Endothelial cell of umbilical vein (primary cell): ENCODE measurements at regions not wholly inside any gene's neighbourhood (a gene's known extent, or its start where the extent isn't known, plus 50 kb on each side); places are given as distances from the start of the nearest gene placed in this dataset.

Source experiments
- BruUV-seq: library from RNA; stranded (reverse); fragments of 400-500 nt; replicated peaks from 2 replicates; lab custom pipeline; 2021; lab: Mats Ljungman, UMichigan
- CTCF ChIA-PET: fragments of 300-600, 350-600 bp; sonication (Branson Sonifier 250); formaldehyde crosslinking; loops from one replicate; lab custom pipeline; 2021; ENCODE audit warnings: antibody characterized with exemption, inconsistent platforms; lab: Charles Lee
- POLR2A ChIA-PET: fragments of 300-600, 350-600 bp; sonication (Branson Sonifier 250); formaldehyde crosslinking; loops from one replicate; lab custom pipeline; 2021; ENCODE audit warnings: antibody characterized with exemption, inconsistent platforms; lab: Charles Lee
- DNase-seq: peaks from one replicate; pipeline ENCODE4 v3.0.0-alpha.2; 2011; ENCODE audit warnings: low read depth, low spot score
- FAIRE-seq: peaks from 2 replicates; lab custom pipeline; 2011; peaks lifted over from hg19 to GRCh38; lab: Jason Lieb, UNC
- H2AFZ ChIP-seq: 2 replicates; pipeline ENCODE4 v1.6.0; 2012; ENCODE audit warnings: low read depth, low read length, control low read depth, inconsistent platforms
- H3K27ac ChIP-seq: 2 replicates; pipeline ENCODE4 v1.5.1; 2011; ENCODE audit warnings: low read depth, mild to moderate bottlenecking, control low read depth, low read length, moderate library complexity; ENCODE audit not compliant: insufficient read depth
- H3K27me3 ChIP-seq, 2 experiments: 2 replicates each; pipeline versions ENCODE4 v1.6.0 to v1.6.1; 2011; ENCODE audit warnings: low read length in 2 of 2, mixed read lengths in 1 of 2; ENCODE audit not compliant: control insufficient read depth in 2 of 2, insufficient read depth in 2 of 2
- H3K36me3 ChIP-seq, 2 experiments: 2 replicates in 1 of 2; 3 replicates in 1 of 2; pipeline ENCODE4 v1.5.1; 2011; ENCODE audit warnings: low read length in 2 of 2, mild to moderate bottlenecking in 1 of 2, moderate library complexity in 1 of 2; ENCODE audit not compliant: control insufficient read depth in 2 of 2, insufficient read depth in 2 of 2; ENCODE audit errors: extremely low read depth in 1 of 2
- H3K4me1 ChIP-seq: 3 replicates; pipeline ENCODE4 v1.5.1; 2011; ENCODE audit warnings: mild to moderate bottlenecking, low read length; ENCODE audit not compliant: control insufficient read depth, insufficient read depth; ENCODE audit errors: extremely low read depth
- H3K4me2 ChIP-seq: 2 replicates; pipeline ENCODE4 v1.6.1; 2011; ENCODE audit warnings: low read length, control low read depth, mixed read lengths; ENCODE audit not compliant: insufficient read depth
- H3K4me3 ChIP-seq, 3 experiments: fragments of 200-600 bp in 1 of 3; sonication (generic), shearing (Covaris generic) in 1 of 3; replicated peaks in 1 of 3; 2 replicates each; pipeline ENCODE4 v1.5.1; 2011 to 2016; ENCODE audit warnings: control low read depth in 3 of 3, low read length in 3 of 3, mild to moderate bottlenecking in 2 of 3, inconsistent platforms in 1 of 3, low read depth in 1 of 3, moderate library complexity in 1 of 3; ENCODE audit not compliant: insufficient read depth in 1 of 3
- H3K79me2 ChIP-seq: 2 replicates; pipeline ENCODE4 v1.6.0; 2012; ENCODE audit warnings: low read length, inconsistent platforms; ENCODE audit not compliant: control insufficient read depth, insufficient read depth
- H3K9ac ChIP-seq: replicated peaks from 2 replicates; pipeline ENCODE3; 2011; ENCODE audit warnings: low read length, control low read depth; ENCODE audit not compliant: insufficient read depth; ENCODE audit errors: extremely low read depth
- H3K9me1 ChIP-seq: replicated peaks from 3 replicates; pipeline ENCODE4 v1.6.0; 2011; ENCODE audit warnings: mild to moderate bottlenecking, low read length; ENCODE audit not compliant: control insufficient read depth, insufficient read depth; ENCODE audit errors: extremely low read depth
- H3K9me3 ChIP-seq: replicated peaks from 2 replicates; pipeline ENCODE4 v1.5.1; 2012; ENCODE audit warnings: low read length, inconsistent platforms; ENCODE audit not compliant: control insufficient read depth, insufficient read depth
- H4K20me1 ChIP-seq: replicated peaks from 2 replicates; pipeline ENCODE3; 2011; ENCODE audit warnings: mild to moderate bottlenecking, low read length; ENCODE audit not compliant: control insufficient read depth, insufficient read depth; ENCODE audit errors: extremely low read depth
- EZH2 ChIP-seq: IDR thresholded peaks from 2 replicates; pipeline ENCODE4 v1.6.1; 2012; ENCODE audit warnings: borderline replicate concordance, low read depth, mild to moderate bottlenecking, moderate library complexity, low read length, inconsistent platforms; ENCODE audit not compliant: severe bottlenecking
- FOS ChIP-seq: IDR thresholded peaks from 2 replicates; pipeline ENCODE4 v1.6.1; 2011; ENCODE audit warnings: mild to moderate bottlenecking, low read length, moderate library complexity, borderline replicate concordance; ENCODE audit not compliant: insufficient read depth
- GATA2 ChIP-seq: IDR thresholded peaks from 2 replicates; pipeline ENCODE4 v1.7.0; 2011; ENCODE audit warnings: low read depth, mild to moderate bottlenecking, moderate library complexity, mixed read lengths, low read length; ENCODE audit not compliant: insufficient read length, insufficient read depth
- JUN ChIP-seq: IDR thresholded peaks from 2 replicates; pipeline ENCODE4 v1.6.1; 2011; ENCODE audit warnings: borderline replicate concordance, low read depth; ENCODE audit not compliant: insufficient read length, insufficient read depth
- MAX ChIP-seq: IDR thresholded peaks from 2 replicates; pipeline ENCODE4 v1.6.1; 2011; ENCODE audit not compliant: insufficient read depth, insufficient read length
- MYC ChIP-seq: IDR thresholded peaks from one replicate; pipeline ENCODE4 v1.6.1; 2011; ENCODE audit warnings: mild to moderate bottlenecking, low read depth, low read length
- POLR2A ChIP-seq: IDR thresholded peaks from 2 replicates; pipeline ENCODE4 v1.6.1; 2012; ENCODE audit warnings: low read depth, mild to moderate bottlenecking, control low read depth, low read length
- POLR2AphosphoS5 ChIP-seq: IDR thresholded peaks from 2 replicates; pipeline ENCODE4 v1.6.1; 2012; ENCODE audit warnings: low read depth, mild to moderate bottlenecking, control low read depth, low read length, moderate library complexity; ENCODE audit not compliant: insufficient read depth
- dilution Hi-C: fragments of 300-500 bp; cut with MboI; formaldehyde crosslinking; loops from one replicate; pipeline ENCODE4 v1.15.0; 2019; ENCODE audit warnings: low sequenced_read_pairs; ENCODE audit not compliant: extremely low pct_ligation_motif_present
- intact Hi-C: fragments of 100-400 bp; cut with micrococcal nuclease; formaldehyde crosslinking; loops from one replicate; pipeline ENCODE4 v1.10.0; 2022
- TF ChIP-seq, protein P1 (sequence below), 2 donors: IDR thresholded peaks; 1 replicate in 1 of 2; 2 replicates in 1 of 2; pipeline ENCODE4 v1.5.1; 2011; ENCODE audit warnings: low read length in 2 of 2, mild to moderate bottlenecking in 2 of 2, moderate library complexity in 2 of 2, control low read depth in 1 of 2, inconsistent platforms in 1 of 2, low read depth in 1 of 2; ENCODE audit not compliant: insufficient read depth in 1 of 2; ENCODE audit errors: extremely low read depth in 1 of 2

DNA sequence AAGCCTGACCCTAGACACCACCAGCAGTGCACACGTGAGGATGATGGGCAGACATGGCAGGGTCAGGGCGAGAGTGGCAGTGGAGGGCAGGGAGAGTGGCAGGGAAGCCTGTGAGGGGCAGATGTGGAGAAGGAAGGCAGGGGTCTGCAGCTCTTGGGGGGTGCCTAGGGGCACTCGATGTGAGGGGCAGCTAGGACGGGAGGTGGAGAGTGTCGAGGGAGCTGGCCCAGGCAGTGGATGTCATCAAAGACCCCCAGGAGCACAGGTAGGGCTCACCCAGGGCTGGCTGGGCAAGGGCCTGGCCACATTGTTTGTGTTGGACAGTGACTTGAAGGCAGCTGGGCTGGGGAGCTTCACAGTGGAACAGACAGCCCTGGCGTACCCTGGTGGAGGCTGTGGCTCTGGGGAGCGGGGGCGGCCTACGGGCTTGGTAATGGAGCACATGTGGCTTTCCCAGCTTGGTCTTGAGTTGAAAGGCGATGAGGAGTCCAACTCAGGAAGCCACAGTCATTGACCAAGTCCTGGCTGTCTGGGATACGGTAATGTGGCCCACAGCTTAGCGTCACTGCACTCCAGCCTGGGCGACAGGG, 87.1 kb downstream of the RTP5 start:
- dilution Hi-C loops: no loop called here
- BruUV-seq: no TSS peak
- FAIRE-seq: no peak
- CTCF ChIA-PET: no interaction called here
- intact Hi-C loops: no loop called here
- no peak overlapping the region for H3K4me3 ChIP-seq
- DNase-seq: no peak
- no peak overlapping the region for H3K9ac ChIP-seq
- no peaks in the 10 kb centered on the region for H3K9me1 ChIP-seq
- TF ChIP-seq MYC: no peak
- no peak for TF ChIP-seq FOS
- TF ChIP-seq JUN: no peak
- TF ChIP-seq, protein P1, sequence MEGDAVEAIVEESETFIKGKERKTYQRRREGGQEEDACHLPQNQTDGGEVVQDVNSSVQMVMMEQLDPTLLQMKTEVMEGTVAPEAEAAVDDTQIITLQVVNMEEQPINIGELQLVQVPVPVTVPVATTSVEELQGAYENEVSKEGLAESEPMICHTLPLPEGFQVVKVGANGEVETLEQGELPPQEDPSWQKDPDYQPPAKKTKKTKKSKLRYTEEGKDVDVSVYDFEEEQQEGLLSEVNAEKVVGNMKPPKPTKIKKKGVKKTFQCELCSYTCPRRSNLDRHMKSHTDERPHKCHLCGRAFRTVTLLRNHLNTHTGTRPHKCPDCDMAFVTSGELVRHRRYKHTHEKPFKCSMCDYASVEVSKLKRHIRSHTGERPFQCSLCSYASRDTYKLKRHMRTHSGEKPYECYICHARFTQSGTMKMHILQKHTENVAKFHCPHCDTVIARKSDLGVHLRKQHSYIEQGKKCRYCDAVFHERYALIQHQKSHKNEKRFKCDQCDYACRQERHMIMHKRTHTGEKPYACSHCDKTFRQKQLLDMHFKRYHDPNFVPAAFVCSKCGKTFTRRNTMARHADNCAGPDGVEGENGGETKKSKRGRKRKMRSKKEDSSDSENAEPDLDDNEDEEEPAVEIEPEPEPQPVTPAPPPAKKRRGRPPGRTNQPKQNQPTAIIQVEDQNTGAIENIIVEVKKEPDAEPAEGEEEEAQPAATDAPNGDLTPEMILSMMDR (IDR thresholded peaks at IDR 0.05; ENCODE audit: extremely low read depth in 1 of 2, insufficient read depth in 1 of 2, low read depth in 1 of 2, low read length in 2 of 2): no peak
- TF ChIP-seq GATA2: no peak
- TF ChIP-seq EZH2: no peak
- TF ChIP-seq POLR2A: no peak
- TF ChIP-seq MAX: no peak
- no peak for TF ChIP-seq POLR2AphosphoS5
- H3K79me2 ChIP-seq: no peaks in the 10 kb centered on the region
- no peaks in the 10 kb centered on the region for H3K9me3 ChIP-seq
- H3K27ac ChIP-seq: no peak overlapping the region
- no peaks in the 10 kb centered on the region for H3K36me3 ChIP-seq
- H4K20me1 ChIP-seq: no peaks in the 10 kb centered on the region
- H3K4me1 ChIP-seq: no peaks in the 10 kb centered on the region
- H3K27me3 ChIP-seq: peaks cover 0 to 2% of the 10 kb centered on the region in 2 experiments
- POLR2A ChIA-PET: no interaction called here
- no peak overlapping the region for H2AFZ ChIP-seq
- no peak overlapping the region for H3K4me2 ChIP-seq
